ENCODE measurements at regions not wholly inside any gene's neighbourhood (a gene's known extent, or its start where the extent isn't known, plus 50 kb on each side); places are given as distances from the start of the nearest gene placed in this dataset.

DNA sequence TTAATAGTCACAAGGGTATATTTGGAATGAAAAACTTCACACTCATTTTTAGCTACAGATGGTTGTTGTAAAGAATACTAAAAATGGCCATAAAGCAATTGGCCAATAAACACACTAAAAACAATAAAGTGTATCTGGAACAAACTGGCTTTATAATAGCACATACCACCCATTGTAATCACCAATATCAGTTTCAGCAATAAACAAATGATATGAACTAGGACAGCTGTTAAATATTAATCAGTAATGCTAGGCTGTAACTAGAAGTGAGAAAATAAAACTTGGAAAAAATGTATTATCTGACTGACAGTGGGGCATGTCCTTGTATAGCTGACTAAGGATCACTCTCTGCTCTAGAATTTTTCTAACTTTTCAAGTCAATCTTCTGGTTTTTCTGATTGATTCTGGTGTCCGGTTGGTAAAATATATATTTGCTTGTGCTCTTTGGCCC, 312.5 kb downstream of the RND3 start:
- H3K36me3 ChIP-seq: no peaks in the 10 kb centered on the region
- no peak overlapping the region for H3K27ac ChIP-seq
- TF ChIP-seq CTCF (IDR thresholded peaks at IDR 0.05; ENCODE audit: low read depth, low read length): no peak
- H3K27me3 ChIP-seq: no peaks in the 10 kb centered on the region
- H3K4me1 ChIP-seq (ENCODE audit: low read depth): no peaks in the 10 kb centered on the region
- DNase-seq (ENCODE audit: low read depth in 1 of 2, low spot score in 1 of 2): no peak
- H3K9me3 ChIP-seq (ENCODE audit: low read depth): no peaks in the 10 kb centered on the region
- no peak overlapping the region for H3K4me3 ChIP-seq

- H3K27me3 ChIP-seq: no peaks in the 10 kb centered on the region
- no peak for TF ChIP-seq CTCF (IDR thresholded peaks at IDR 0.05; ENCODE audit: low read depth, low read length)
- H3K4me1 ChIP-seq (ENCODE audit: low read depth): no peaks in the 10 kb centered on the region
- H3K36me3 ChIP-seq: no peaks in the 10 kb centered on the region
- no peaks in the 10 kb centered on the region for H3K9me3 ChIP-seq (ENCODE audit: low read depth)
- no peak overlapping the region for H3K27ac ChIP-seq
- no peak overlapping the region for H3K4me3 ChIP-seq
- DNase-seq (ENCODE audit: low read depth in 1 of 2, low spot score in 1 of 2): no peak
These were observed 313.2 kb downstream of the RND3 start for GRCh38 chr2:150174056-150174805.

- DNase-seq (ENCODE audit: low read depth in 1 of 2, low spot score in 1 of 2): no peak
- no peaks in the 10 kb centered on the region for H3K27me3 ChIP-seq
- H3K4me1 ChIP-seq (ENCODE audit: low read depth): no peaks in the 10 kb centered on the region
- no peaks in the 10 kb centered on the region for H3K9me3 ChIP-seq (ENCODE audit: low read depth)
- no peak overlapping the region for H3K27ac ChIP-seq
- no peaks in the 10 kb centered on the region for H3K36me3 ChIP-seq
- no peak for TF ChIP-seq CTCF (IDR thresholded peaks at IDR 0.05; ENCODE audit: low read depth, low read length)
- no peak overlapping the region for H3K4me3 ChIP-seq
These were observed 316.4 kb downstream of the RND3 start for GRCh38 chr2:150171065-150171548.

- peak in 1 of 2 donors; percentile 88 for DNase-seq (ENCODE audit: low read depth in 1 of 2, low spot score in 1 of 2)
- Histone ChIP-seq H3K4me3 (no peak overlapping the region), H3K36me3 (no peaks in the 10 kb centered on the region), H3K9me3 (ENCODE audit: low read depth) (no peaks in the 10 kb centered on the region), H3K4me1 (ENCODE audit: low read depth) (no peaks in the 10 kb centered on the region), H3K27me3 (no peaks in the 10 kb centered on the region), H3K27ac (no peak overlapping the region)
- no peak for TF ChIP-seq CTCF (IDR thresholded peaks at IDR 0.05; ENCODE audit: low read depth, low read length)
These were observed 318.2 kb downstream of the RND3 start for GRCh38 chr2:150169237-150169629.

- H3K27ac ChIP-seq: no peak overlapping the region
These were observed 318.8 kb downstream of the RND3 start for GRCh38 chr2:150168595-150169236.

More at GRCh38 chr2:150168595-150169236, 318.8 kb downstream of the RND3 start:
- H3K27me3 ChIP-seq: no peaks in the 10 kb centered on the region
- no peak for TF ChIP-seq CTCF (IDR thresholded peaks at IDR 0.05; ENCODE audit: low read depth, low read length)
- H3K36me3 ChIP-seq: no peaks in the 10 kb centered on the region
- H3K4me1 ChIP-seq (ENCODE audit: low read depth): no peaks in the 10 kb centered on the region
- H3K9me3 ChIP-seq (ENCODE audit: low read depth): no peaks in the 10 kb centered on the region
- H3K4me3 ChIP-seq: no peak overlapping the region
- peak in 1 of 2 donors; percentile 75 for DNase-seq (ENCODE audit: low read depth in 1 of 2, low spot score in 1 of 2)
